NCI-H187 (cell line): ENCODE measurements at regions not wholly inside any gene's neighbourhood (a gene's known extent, or its start where the extent isn't known, plus 50 kb on each side); places are given as distances from the start of the nearest gene placed in this dataset.

Experiments
- DNase-seq, 2 experiments: peaks; one replicate each; lab custom pipeline; 2025; lab: John Stamatoyannopoulos, UW

DNA sequence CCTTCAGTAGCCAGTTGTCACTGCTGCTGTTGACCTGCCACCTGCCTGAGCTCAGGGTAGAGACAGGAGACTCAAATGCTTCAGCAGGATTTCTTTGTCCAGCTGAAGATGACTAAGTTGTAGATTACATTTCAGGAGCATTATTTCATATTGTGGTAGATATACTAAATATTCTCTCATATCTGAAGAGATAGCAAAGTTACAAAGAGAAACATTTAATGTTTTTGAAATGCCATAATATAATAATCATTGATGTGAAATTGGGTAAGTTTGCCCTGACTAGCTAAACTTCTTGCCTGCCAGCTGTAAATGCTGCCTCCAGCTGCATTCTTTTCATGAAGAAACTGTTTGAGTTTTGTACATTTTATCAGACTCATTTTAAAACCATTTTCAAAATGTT, 247.6 kb upstream of the CNKSR2 start:
- no peak for DNase-seq

GRCh38 chrX:21131346-21131745, 242.9 kb upstream of the CNKSR2 start:
- no peak for DNase-seq

GRCh38 chrX:21131786-21132185, 242.4 kb upstream of the CNKSR2 start:
- no peak for DNase-seq

DNA sequence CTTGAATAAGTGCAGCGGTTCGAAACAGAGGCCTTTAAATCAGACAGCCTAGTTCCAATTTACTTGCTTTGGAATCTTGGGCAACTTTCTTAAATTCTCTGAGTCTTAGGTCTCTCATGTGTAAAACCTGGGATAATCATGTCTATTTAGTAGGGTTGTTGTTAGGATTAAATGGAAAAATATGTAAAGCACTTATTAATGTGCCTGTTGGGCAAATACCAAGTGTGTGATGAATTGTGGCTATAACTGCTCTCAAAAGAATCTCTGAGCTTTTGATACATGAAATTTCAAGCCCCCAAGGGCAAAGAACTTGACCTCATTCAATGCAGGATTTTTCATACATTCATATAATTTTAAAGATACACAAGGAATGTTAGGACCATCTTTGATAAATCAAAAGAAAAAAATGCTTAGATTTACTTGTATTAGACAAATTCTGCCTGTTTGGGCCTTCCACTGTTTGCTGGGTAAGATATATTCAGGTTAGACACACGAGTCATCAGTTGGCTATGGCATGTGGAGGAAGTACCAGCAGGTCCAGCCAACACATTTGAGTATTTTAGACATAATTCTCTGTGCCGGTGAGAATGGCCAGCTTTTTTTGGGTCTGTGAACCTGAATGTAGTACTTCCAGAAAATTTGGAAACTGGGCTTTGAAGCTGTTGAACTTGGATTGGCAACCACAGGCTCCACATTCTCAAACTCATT, 241.4 kb upstream of the CNKSR2 start:
- no peak for DNase-seq

- DNase-seq, result no peak
These were observed 224.0 kb upstream of the CNKSR2 start for GRCh38 chrX:21150208-21150607.

DNA sequence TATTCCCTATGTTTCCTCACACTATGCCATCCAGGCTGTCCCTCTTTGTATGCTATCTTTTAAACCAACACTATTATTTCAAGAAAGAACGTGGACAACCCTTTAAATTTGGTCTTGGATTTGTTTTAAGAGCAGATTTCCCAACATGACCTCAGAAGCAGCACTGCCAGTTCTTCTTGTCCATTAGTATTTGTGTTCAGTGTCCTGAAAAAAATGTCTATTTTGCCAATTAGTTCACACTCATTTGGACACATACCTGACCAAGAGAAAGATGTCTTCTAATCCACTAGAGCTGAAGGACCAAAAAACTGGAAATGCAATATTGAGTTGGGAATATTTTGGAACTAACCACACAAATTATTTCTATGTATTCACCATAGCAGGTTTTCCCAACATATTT, 223.2 kb upstream of the CNKSR2 start:
- DNase-seq, result no peak

DNA sequence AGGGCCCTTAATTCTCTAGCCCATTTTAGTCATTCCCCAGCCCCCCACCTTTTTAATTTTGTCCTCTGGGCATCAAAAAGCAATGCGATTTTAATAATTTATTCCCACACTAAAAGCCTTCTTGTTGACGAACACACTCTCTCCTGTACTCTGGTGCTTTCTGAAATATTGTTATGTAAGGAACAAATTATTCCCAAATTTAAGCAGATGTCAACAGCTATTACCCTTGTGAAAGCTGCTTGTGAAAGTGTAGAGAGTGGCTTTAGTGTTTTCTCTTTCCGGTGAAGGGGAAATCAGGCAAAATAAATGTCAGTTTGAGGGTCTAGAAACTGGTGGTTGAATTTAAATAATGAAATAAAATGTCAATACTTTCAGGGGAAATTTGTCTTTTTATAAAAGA, 221.2 kb upstream of the CNKSR2 start:
- no peak for DNase-seq

GRCh38 chrX:21153503-21153902, 220.7 kb upstream of the CNKSR2 start:
- no peak for DNase-seq

DNA sequence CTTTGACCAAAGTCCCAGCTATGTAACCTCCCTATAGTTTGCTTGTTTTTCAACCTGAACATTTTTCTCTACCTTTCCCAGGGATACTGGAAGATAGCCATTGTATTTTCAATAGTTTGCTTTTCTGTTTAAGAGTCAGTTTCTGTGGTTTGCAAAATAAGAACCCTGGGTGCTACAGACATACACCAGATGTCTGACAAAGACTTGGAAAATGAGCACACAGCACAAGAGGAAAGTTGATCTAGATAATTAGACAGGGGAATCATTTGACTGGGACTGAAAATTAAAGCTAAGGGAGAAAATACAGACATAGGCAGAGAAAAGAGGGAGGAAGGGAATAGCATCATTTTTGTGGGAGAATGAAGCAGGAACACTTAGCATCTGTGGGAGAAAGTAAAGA, 218.3 kb upstream of the CNKSR2 start:
- DNase-seq, result no peak

DNA sequence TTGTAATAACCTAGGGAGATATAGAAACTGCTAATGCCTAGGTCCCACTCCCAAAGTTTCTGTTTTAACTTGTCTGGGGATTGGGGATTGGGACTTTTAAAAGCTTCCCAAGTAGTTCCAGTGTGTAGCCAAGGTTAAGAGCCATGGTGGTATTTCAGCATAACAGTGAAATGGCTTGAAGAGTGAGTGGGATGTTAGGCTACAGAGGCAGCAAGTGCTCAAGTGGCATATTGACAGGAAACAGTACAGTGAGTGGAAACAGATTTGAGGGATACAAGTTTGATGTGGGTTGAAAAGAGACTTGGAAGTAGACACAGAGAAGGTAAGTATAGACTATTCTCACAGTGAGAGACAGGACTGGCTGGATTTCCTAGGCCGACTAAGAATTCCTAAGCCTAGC, 217.6 kb upstream of the CNKSR2 start:
- no peak for DNase-seq

- DNase-seq, result no peak
These were observed 215.5 kb upstream of the CNKSR2 start for GRCh38 chrX:21158678-21159077.

GRCh38 chrX:21166272-21166982, 207.8 kb upstream of the CNKSR2 start:
- DNase-seq, result no peak

- DNase-seq, result no peak
These were observed 207.2 kb upstream of the CNKSR2 start for GRCh38 chrX:21167011-21167410.

- no peak for DNase-seq
These were observed 206.7 kb upstream of the CNKSR2 start for GRCh38 chrX:21167494-21167893.

GRCh38 chrX:21168401-21169160, 205.6 kb upstream of the CNKSR2 start:
- DNase-seq, result no peak

- DNase-seq, result no peak
These were observed 203.0 kb upstream of the CNKSR2 start for GRCh38 chrX:21171181-21171580.

- DNase-seq, result no peak
These were observed 199.8 kb upstream of the CNKSR2 start for GRCh38 chrX:21174439-21174838.

- DNase-seq, result peak in 1 of 2 experiments; percentile 0
These were observed 197.2 kb upstream of the CNKSR2 start for GRCh38 chrX:21176921-21177571.

GRCh38 chrX:21181232-21181853, 192.9 kb upstream of the CNKSR2 start:
- DNase-seq, result no peak

- DNase-seq, result no peak
These were observed 181.0 kb upstream of the CNKSR2 start for GRCh38 chrX:21193196-21193595.

DNA sequence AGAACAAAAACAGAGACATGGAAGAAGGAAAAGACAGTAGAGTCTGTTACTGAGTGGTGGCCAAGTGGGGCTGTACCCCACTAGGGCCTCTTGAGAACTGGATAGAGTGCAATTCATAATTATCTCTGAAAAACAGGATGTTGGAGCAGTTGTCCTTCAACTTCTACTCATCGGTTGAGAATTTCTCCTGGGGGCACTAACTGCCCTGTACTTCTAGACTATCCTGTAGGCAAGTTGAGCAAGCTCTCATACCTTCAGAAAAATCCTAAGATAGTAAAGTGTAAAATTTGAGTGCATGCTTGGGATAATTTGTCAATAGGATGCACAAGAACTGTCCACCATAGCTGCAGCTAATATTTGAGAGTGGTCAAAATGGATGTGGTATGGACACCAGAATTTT, 179.7 kb upstream of the CNKSR2 start:
- DNase-seq, result no peak

DNA sequence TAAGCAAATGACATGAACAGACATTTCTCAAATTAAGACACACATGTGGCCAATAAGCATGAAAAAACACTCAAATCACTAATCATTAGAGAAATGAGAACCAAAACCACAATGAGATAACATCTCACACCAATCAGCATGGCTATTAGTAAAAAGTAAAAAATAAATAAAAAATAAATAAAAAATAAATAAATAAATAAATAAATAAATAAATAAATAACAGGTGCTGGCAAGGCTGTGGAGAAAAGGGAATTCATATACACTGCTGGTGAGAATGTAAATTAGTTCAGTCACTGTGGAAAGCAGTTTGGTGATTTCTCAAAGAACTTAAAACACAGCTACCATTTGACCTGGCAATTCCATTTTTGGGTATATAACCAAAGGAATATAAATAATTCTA, 167.1 kb upstream of the CNKSR2 start:
- no peak for DNase-seq
